ENCODE measurements at regions not wholly inside any gene's neighbourhood (a gene's known extent, or its start where the extent isn't known, plus 50 kb on each side); places are given as distances from the start of the nearest gene placed in this dataset.

- Histone ChIP-seq H2AFZ (ENCODE audit: control insufficient read depth, low read depth, low read length) (no peak overlapping the region), H3K27me3 (replicated peaks in 1 of 2; ENCODE audit: control insufficient read depth in 2 of 2, insufficient read depth in 2 of 2, low read length in 1 of 2) (no peaks in the 10 kb centered on the region), H3K4me2 (ENCODE audit: control insufficient read depth, insufficient read depth) (no peak overlapping the region), H3K9ac (ENCODE audit: control insufficient read depth, insufficient read depth, low read length) (no peak overlapping the region), H4K20me1 (ENCODE audit: control insufficient read depth, insufficient read depth) (no peaks in the 10 kb centered on the region), H3K27ac (ENCODE audit: control insufficient read depth, insufficient read depth) (no peak overlapping the region), H3K4me3 (no peak overlapping the region), H3K79me2 (ENCODE audit: control insufficient read depth, insufficient read depth, low read length) (no peaks in the 10 kb centered on the region), H3K9me3 (replicated peaks; ENCODE audit: control insufficient read depth, insufficient read depth, low read length) (peaks cover 4% of the 10 kb centered on the region; the same call in 2 of the 3 replicates), H3K4me1 (ENCODE audit: control insufficient read depth, insufficient read depth, low read length) (peaks cover 19% of the 10 kb centered on the region), H3K36me3 (ENCODE audit: control insufficient read depth in 2 of 2, insufficient read depth in 2 of 2, low read length in 1 of 2) (no peaks in the 10 kb centered on the region)
- in situ Hi-C loops (cut with MboI) = no loop called here
- FAIRE-seq (no peak), DNase-seq (ENCODE audit: low read depth, low spot score) (no peak), ATAC-seq (no peak)
- POLR2A ChIA-PET = no interaction called here
- SMC1A ChIA-PET (ENCODE audit: uncharacterized antibody, unreplicated experiment) = interaction anchor here (0.9 to 17.2 kb wide), 5 partner anchors 10 to 294 kb away, joined by 3 to 300 read pairs (median 12); no protein-coding TSS in a partner anchor
- RAD21 ChIA-PET (ENCODE audit: unreplicated experiment) = no interaction called here
- 94% methylated on average over 2 of the region's 2 CpGs for WGBS (ENCODE audit: insufficient coverage, insufficient replicate concordance, low lambda C conversion rate, missing lambda C conversion rate)
- intact Hi-C loops (cut with micrococcal nuclease; ENCODE audit: unreplicated experiment) = no loop called here
- CTCF ChIA-PET = interaction anchor here (1.6 kb wide), 1 partner anchor 49 kb away, joined by 5 read pairs; no protein-coding TSS in a partner anchor
- no TSS peak for BruUV-seq (replicated peaks)
- TF ChIP-seq ESRRA (IDR thresholded peaks at IDR 0.05; ENCODE audit: low read length) (no peak), ZNF24 (IDR thresholded peaks at IDR 0.05) (no peak), EGR1 (IDR thresholded peaks at IDR 0.05; ENCODE audit: borderline replicate concordance in 1 of 2, low read depth in 2 of 2, low read length in 2 of 2) (no peak), BMI1 (IDR thresholded peaks at IDR 0.05; ENCODE audit: borderline replicate concordance) (no peak), EED (IDR thresholded peaks at IDR 0.05; ENCODE audit: low read depth) (no peak), BHLHE40 (IDR thresholded peaks at IDR 0.05; ENCODE audit: borderline replicate concordance in 1 of 2, low read depth in 2 of 2, low read length in 1 of 2) (no peak), CHD1 (IDR thresholded peaks at IDR 0.05; ENCODE audit: low read depth, low read length) (no peak), WRNIP1 (IDR thresholded peaks at IDR 0.05; ENCODE audit: borderline replicate concordance, low read depth, low read length) (no peak), CEBPZ (IDR thresholded peaks at IDR 0.05; ENCODE audit: low read depth, low read length) (no peak)
These were observed 118.8 kb downstream of the EMX2 start for GRCh38 chr10:117661316-117661715.

Measured in GM12878 (cell line).